ENCODE measurements at regions not wholly inside any gene's neighbourhood (a gene's known extent, or its start where the extent isn't known, plus 50 kb on each side); places are given as distances from the start of the nearest gene placed in this dataset.

- ChIA-PET POLR2A (no interaction called here), CTCF (no interaction called here)
These were observed 361.3 kb downstream of the ENC1 start for GRCh38 chr5:74279244-74279643.

- CTCF ChIA-PET, result no interaction called here
These were observed 363.1 kb downstream of the ENC1 start for GRCh38 chr5:74277418-74277817.

GRCh38 chr5:74275171-74275992, 365.1 kb downstream of the ENC1 start:
- ChIA-PET POLR2A (no interaction called here), CTCF (no interaction called here)

More at GRCh38 chr5:74277418-74277817, 363.1 kb downstream of the ENC1 start:
- POLR2A ChIA-PET, result no interaction called here

- ChIA-PET POLR2A (no interaction called here), CTCF (no interaction called here)
These were observed 366.2 kb downstream of the ENC1 start for GRCh38 chr5:74274326-74274725.

GRCh38 chr5:74272831-74273451, 367.6 kb downstream of the ENC1 start:
- POLR2A ChIA-PET, result no interaction called here
- CTCF ChIA-PET, result no interaction called here

- ChIA-PET POLR2A (no interaction called here), CTCF (no interaction called here)
These were observed 368.3 kb downstream of the ENC1 start for GRCh38 chr5:74272024-74272775.

GRCh38 chr5:74268297-74268696, 372.2 kb downstream of the ENC1 start:
- CTCF ChIA-PET, result interaction anchor here (1.4 kb wide), 1 partner anchor 41 kb away, joined by 3 read pairs; no protein-coding TSS in a partner anchor
- POLR2A ChIA-PET, result no interaction called here

GRCh38 chr5:74266836-74267235, 373.7 kb downstream of the ENC1 start:
- CTCF ChIA-PET, result no interaction called here

GRCh38 chr5:74266132-74266531, 374.4 kb downstream of the ENC1 start:
- ChIA-PET CTCF (no interaction called here), POLR2A (no interaction called here)

More at GRCh38 chr5:74266836-74267235, 373.7 kb downstream of the ENC1 start:
- POLR2A ChIA-PET, result no interaction called here

- CTCF ChIA-PET, result no interaction called here
- POLR2A ChIA-PET, result no interaction called here
These were observed 377.9 kb downstream of the ENC1 start for GRCh38 chr5:74262544-74263207.

GRCh38 chr5:74261866-74262265, 378.7 kb downstream of the ENC1 start:
- CTCF ChIA-PET, result no interaction called here
- POLR2A ChIA-PET, result no interaction called here

GRCh38 chr5:74261421-74261820, 379.1 kb downstream of the ENC1 start:
- POLR2A ChIA-PET, result no interaction called here
- CTCF ChIA-PET, result no interaction called here

GRCh38 chr5:74259572-74259971, 381.0 kb downstream of the ENC1 start:
- CTCF ChIA-PET, result no interaction called here
- POLR2A ChIA-PET, result no interaction called here

GRCh38 chr5:74258314-74258665, 382.2 kb downstream of the ENC1 start:
- POLR2A ChIA-PET, result no interaction called here
- CTCF ChIA-PET, result no interaction called here

- POLR2A ChIA-PET, result no interaction called here
- CTCF ChIA-PET, result no interaction called here
These were observed 382.7 kb downstream of the ENC1 start for GRCh38 chr5:74257645-74258313.

GRCh38 chr5:74257060-74257527, 383.4 kb downstream of the ENC1 start:
- ChIA-PET POLR2A (no interaction called here), CTCF (no interaction called here)

- POLR2A ChIA-PET, result no interaction called here
- CTCF ChIA-PET, result no interaction called here
These were observed 384.7 kb downstream of the ENC1 start for GRCh38 chr5:74255692-74256392.

- CTCF ChIA-PET, result no interaction called here
- POLR2A ChIA-PET, result no interaction called here
These were observed 386.3 kb downstream of the ENC1 start for GRCh38 chr5:74254257-74254656.

GRCh38 chr5:74252044-74252443, 388.5 kb downstream of the ENC1 start:
- POLR2A ChIA-PET, result no interaction called here
- CTCF ChIA-PET, result no interaction called here

Measured in activated CD8-positive, alpha-beta memory T cell treated with anti-CD3 and anti-CD28 coated beads for 36 hours (primary cell).